ENCODE measurements at regions not wholly inside any gene's neighbourhood (a gene's known extent, or its start where the extent isn't known, plus 50 kb on each side); places are given as distances from the start of the nearest gene placed in this dataset.

DNA sequence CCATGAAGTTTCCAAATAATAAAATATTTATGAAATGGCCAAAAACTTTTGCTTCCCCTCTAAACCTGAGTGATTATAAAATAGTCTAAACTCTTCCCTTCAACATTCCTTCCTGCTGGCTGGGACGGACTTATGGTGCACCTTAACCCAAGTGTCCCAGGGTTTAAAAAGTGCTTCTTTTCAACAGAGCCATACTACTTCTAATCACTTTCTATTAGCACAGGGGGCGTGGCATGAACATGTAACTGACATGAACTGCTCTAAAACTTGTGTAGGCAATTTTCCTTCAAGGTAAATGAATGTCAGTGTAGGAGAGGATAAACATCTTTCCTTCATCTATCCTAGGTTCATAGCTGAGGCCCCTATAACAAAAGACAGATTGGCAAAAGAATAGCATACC, 163.6 kb upstream of the RIMS1 start:
- H3K79me2 ChIP-seq (ENCODE audit: control insufficient read depth, insufficient read depth, low read length), result no peaks in the 10 kb centered on the region
- H3K36me3 ChIP-seq (ENCODE audit: control insufficient read depth in 2 of 2, insufficient read depth in 2 of 2, low read length in 1 of 2), result no peaks in the 10 kb centered on the region
- DNase-seq (ENCODE audit: low read depth, low spot score) (no peak), FAIRE-seq (no peak), ATAC-seq (no peak)
- no peaks in the 10 kb centered on the region for H4K20me1 ChIP-seq (ENCODE audit: control insufficient read depth, insufficient read depth)
- H3K9me3 ChIP-seq (replicated peaks; ENCODE audit: control insufficient read depth, insufficient read depth, low read length), result no peaks in the 10 kb centered on the region
- ChIA-PET CTCF (no interaction called here), RAD21 (ENCODE audit: unreplicated experiment) (no interaction called here), POLR2A (no interaction called here), SMC1A (ENCODE audit: uncharacterized antibody, unreplicated experiment) (no interaction called here)
- H3K27ac ChIP-seq (ENCODE audit: control insufficient read depth, insufficient read depth), result no peak overlapping the region
- H3K4me3 ChIP-seq, result no peak overlapping the region
- no peak overlapping the region for H3K9ac ChIP-seq (ENCODE audit: control insufficient read depth, insufficient read depth, low read length)
- intact Hi-C loops (cut with micrococcal nuclease; ENCODE audit: unreplicated experiment), result no loop called here
- no peaks in the 10 kb centered on the region for H3K4me1 ChIP-seq (ENCODE audit: control insufficient read depth, insufficient read depth, low read length)
- no peak overlapping the region for H2AFZ ChIP-seq (ENCODE audit: control insufficient read depth, low read depth, low read length)
- 34% methylated on average over 2 of the region's 2 CpGs for WGBS (ENCODE audit: insufficient coverage, insufficient replicate concordance, low lambda C conversion rate, missing lambda C conversion rate)
- no peaks in the 10 kb centered on the region for H3K27me3 ChIP-seq (replicated peaks in 1 of 2; ENCODE audit: control insufficient read depth in 2 of 2, insufficient read depth in 2 of 2, low read length in 1 of 2)
- in situ Hi-C loops (cut with MboI), result no loop called here
- no peak overlapping the region for H3K4me2 ChIP-seq (ENCODE audit: control insufficient read depth, insufficient read depth)
- BruUV-seq (replicated peaks), result no TSS peak
- TF ChIP-seq ZNF207 (IDR thresholded peaks at IDR 0.05; ENCODE audit: borderline replicate concordance) (no peak), E2F8 (IDR thresholded peaks at IDR 0.05; ENCODE audit: low read depth, partially characterized antibody) (no peak), USF2 (IDR thresholded peaks at IDR 0.05; ENCODE audit: borderline replicate concordance, low read depth, low read length) (no peak), NFIC (IDR thresholded peaks at IDR 0.05; ENCODE audit: low read depth, low read length) (no peak), FOS (IDR thresholded peaks at IDR 0.05; ENCODE audit: borderline replicate concordance, extremely low read depth, insufficient read length) (no peak), RAD51 (IDR thresholded peaks at IDR 0.05) (no peak), HCFC1 (IDR thresholded peaks at IDR 0.05; ENCODE audit: low read length) (no peak), USF1 (IDR thresholded peaks at IDR 0.05; ENCODE audit: borderline replicate concordance, extremely low read length, insufficient read depth, low read depth, low read length) (no peak), SREBF2 (IDR thresholded peaks at IDR 0.05; ENCODE audit: low read length) (no peak), RUNX3 (IDR thresholded peaks at IDR 0.05; ENCODE audit: low read length) (no peak), EP300 (IDR thresholded peaks at IDR 0.05; ENCODE audit: borderline replicate concordance in 1 of 2, control insufficient read depth in 1 of 2, low read depth in 2 of 2, low read length in 2 of 2) (no peak), SRF (IDR thresholded peaks at IDR 0.05; ENCODE audit: low read depth in 2 of 2, low read length in 2 of 2) (no peak), IRF4 (IDR thresholded peaks at IDR 0.05; ENCODE audit: low read depth, low read length) (no peak), PKNOX1 (IDR thresholded peaks at IDR 0.05) (no peak)
- TF ChIP-seq, protein P1, sequence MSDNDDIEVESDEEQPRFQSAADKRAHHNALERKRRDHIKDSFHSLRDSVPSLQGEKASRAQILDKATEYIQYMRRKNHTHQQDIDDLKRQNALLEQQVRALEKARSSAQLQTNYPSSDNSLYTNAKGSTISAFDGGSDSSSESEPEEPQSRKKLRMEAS (IDR thresholded peaks at IDR 0.05; ENCODE audit: low read depth, low read length), result no peak
